ENCODE measurements at regions not wholly inside any gene's neighbourhood (a gene's known extent, or its start where the extent isn't known, plus 50 kb on each side); places are given as distances from the start of the nearest gene placed in this dataset.

DNA sequence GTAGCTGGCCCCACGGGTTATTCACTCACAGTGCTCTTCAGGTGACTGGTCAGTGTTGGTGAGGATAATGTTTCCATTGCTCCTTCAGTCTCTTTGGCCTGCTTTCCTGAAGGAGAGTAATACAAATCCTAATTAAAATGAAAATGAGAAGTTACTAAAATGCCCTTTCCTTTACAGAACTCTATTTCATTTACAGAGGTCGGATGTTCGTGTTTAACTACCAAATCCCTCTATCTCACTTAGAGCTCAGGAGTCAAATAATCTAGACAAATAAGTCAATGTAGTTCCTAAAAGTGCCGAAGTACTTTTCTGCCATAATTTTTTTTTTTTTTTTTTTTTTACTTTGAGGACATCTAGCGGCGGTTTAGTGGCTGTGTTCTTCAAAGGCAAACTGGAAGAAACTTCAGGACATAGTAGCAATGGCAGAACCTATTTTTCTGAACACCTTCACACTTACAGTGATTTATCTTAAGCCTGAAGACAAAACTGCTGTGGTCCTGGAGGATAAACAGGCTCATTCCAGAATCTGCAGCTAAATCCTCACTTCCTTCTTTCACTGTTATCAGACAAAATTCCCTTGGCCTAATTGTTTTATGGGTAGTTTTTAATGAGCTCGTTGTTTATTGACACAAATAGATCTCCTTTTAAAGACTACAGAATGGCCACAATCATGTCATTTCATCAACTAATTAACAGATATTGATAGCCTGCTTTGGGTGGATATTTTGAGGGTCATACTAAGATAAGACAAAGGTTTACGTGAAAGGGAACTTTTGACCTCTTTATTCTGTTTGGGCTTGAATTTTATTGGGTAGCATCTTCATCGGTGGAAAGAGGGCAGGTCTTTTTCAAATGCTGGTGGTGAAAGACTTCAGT, 207.6 kb upstream of the DMRTA1 start:
- no peak overlapping the region for H3K4me3 Mint-ChIP-seq
- H3K4me1 Mint-ChIP-seq (ENCODE audit: low read depth) = peaks cover 47% of the 10 kb centered on the region
- no peaks in the 10 kb centered on the region for H3K36me3 Mint-ChIP-seq (ENCODE audit: low read depth)
- peaks cover 17% of the 10 kb centered on the region for H3K27me3 Mint-ChIP-seq
- H3K9me3 Mint-ChIP-seq = no peaks in the 10 kb centered on the region
- H3K27ac Mint-ChIP-seq = no peak overlapping the region
- DNase-seq = no peak

DNA sequence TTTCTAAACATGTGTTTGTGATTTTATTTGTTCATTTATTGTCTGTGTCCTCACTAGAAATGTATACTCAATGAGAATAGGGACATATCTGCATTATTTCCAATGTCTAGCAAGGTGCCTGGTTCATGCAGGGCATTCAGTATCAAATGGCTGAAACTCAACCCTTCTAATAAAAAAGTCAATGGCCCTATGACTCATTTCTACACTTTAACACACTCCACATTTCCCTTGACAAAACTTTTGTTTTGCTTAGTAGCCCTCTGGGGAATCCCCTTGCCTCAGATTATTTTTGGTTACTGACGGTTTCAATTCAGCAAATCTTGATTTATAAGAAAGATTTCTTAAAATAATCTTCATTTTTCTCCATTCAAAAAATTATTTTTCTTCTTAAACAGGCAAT, 206.0 kb upstream of the DMRTA1 start:
- H3K4me3 Mint-ChIP-seq = no peak overlapping the region
- H3K27ac Mint-ChIP-seq = no peak overlapping the region

DNA sequence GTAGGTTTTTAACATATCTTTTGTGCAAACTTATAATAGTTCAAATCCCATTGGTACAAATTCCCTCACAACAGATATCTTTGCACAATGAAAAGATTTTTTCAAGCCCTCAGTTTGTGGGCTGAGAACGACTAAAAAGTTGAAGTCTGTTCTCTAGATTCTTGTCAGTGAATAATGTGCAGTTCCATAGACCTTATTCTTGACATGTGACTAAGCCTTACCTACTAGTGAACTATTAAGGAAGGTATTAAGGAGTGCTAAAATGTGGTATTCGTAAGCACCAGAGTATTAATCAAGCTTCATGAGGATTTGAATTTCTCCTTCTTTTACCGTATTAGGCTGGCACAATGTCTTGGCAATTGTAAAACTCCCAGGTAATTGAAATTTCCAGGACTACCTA, 205.6 kb upstream of the DMRTA1 start:
- Mint-ChIP-seq H3K9me3 (no peaks in the 10 kb centered on the region), H3K4me3 (no peak overlapping the region), H3K4me1 (ENCODE audit: low read depth) (peaks cover 50% of the 10 kb centered on the region), H3K36me3 (ENCODE audit: low read depth) (no peaks in the 10 kb centered on the region), H3K27me3 (peaks cover 15% of the 10 kb centered on the region), H3K27ac (no peak overlapping the region)
- no peak for DNase-seq

More for the DNA sequence above, 206.0 kb upstream of the DMRTA1 start:
- DNase-seq = no peak
- H3K27me3 Mint-ChIP-seq = peaks cover 15% of the 10 kb centered on the region
- peaks cover 50% of the 10 kb centered on the region for H3K4me1 Mint-ChIP-seq (ENCODE audit: low read depth)
- no peaks in the 10 kb centered on the region for H3K36me3 Mint-ChIP-seq (ENCODE audit: low read depth)
- H3K9me3 Mint-ChIP-seq = no peaks in the 10 kb centered on the region

DNA sequence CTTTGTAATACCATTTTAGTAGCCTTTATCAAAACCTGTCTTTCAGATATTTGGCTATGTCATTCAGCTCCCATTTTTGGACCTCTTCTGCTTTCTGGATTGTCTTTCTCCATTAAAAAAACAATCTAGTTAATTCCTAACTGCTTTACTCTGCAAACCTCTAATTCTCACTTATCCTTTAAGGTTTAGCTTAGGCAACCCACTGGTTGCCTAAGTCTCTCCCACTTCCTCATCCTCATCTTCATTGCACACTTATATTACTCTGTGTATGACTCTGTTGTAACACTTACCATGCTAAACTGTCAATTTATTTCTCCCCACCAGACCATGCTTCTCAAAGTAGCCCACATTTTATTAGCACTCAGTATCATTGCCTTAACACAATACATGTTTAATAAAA, 205.0 kb upstream of the DMRTA1 start:
- Mint-ChIP-seq H3K4me3 (no peak overlapping the region), H3K27ac (no peak overlapping the region), H3K4me1 (ENCODE audit: low read depth) (peaks cover 50% of the 10 kb centered on the region), H3K27me3 (peaks cover 15% of the 10 kb centered on the region), H3K9me3 (no peaks in the 10 kb centered on the region), H3K36me3 (ENCODE audit: low read depth) (no peaks in the 10 kb centered on the region)
- no peak for DNase-seq

DNA sequence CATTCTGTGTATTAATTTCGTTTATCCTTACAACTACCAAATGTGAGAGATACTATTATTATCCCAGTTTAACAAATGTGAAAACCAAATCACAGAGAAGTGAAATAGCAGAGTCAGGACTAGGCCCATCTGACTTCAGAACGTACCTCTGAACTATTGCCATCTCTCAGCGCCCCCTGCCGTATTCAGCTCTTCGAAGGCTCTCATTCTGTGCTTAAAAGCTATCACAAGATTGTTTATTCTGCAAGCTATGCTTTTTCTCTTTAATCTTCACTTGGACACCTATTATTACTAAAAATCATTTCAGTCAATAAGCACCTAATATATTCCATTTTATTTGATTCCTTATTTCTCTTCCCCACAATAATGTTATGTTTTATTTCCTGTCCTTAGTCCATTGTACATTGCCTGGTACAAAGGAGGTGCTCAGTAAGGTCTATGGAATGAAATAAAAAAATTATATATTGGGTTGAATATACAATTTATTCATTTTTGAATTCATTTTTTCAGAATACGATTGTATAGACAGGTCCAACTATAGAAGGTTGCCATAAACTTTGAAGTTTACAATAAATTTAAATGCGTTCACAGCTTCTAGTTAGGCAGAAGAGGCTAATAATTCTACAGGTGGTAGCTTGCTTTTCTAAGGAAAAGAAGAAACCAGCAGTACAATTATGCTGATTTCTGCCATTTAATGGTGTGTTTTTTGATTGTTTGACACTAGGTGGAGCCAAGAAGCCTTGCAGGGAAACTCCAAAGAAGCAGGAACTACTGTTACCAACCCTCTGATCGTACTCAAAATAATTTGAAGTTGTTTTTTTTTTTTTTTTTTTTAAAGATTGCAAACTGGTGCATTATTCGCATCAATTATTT, 202.2 kb upstream of the DMRTA1 start:
- peaks cover 33% of the 10 kb centered on the region for H3K27me3 Mint-ChIP-seq
- H3K4me3 Mint-ChIP-seq = no peak overlapping the region
- DNase-seq = no peak
- H3K9me3 Mint-ChIP-seq = no peaks in the 10 kb centered on the region
- no peak overlapping the region for H3K27ac Mint-ChIP-seq
- peaks cover 29% of the 10 kb centered on the region for H3K4me1 Mint-ChIP-seq (ENCODE audit: low read depth)
- H3K36me3 Mint-ChIP-seq (ENCODE audit: low read depth) = no peaks in the 10 kb centered on the region

DNA sequence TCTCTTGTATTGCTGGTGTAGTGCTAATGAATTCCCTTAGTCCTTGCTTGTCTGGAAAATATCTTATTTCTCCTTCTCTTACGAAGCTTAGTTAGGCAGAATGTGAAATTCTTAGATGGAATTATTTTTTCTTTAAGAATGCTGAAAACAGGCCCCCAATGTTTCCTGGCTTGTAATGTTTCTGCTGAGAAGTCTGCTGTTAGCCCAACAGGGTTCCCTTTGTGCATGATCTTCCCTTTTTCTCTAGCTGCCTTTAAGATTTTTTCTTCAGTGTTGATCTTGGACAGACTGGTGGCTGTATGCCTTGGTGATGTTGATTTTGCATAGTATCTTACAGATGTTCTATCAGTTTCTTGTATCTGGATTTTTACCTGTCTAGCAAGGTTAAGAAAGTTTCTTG, 191.3 kb upstream of the DMRTA1 start:
- no peaks in the 10 kb centered on the region for H3K4me1 Mint-ChIP-seq (ENCODE audit: low read depth)
- no peak overlapping the region for H3K27ac Mint-ChIP-seq
- H3K36me3 Mint-ChIP-seq (ENCODE audit: low read depth) = no peaks in the 10 kb centered on the region
- H3K27me3 Mint-ChIP-seq = peaks cover 36% of the 10 kb centered on the region
- H3K9me3 Mint-ChIP-seq = peaks cover 20% of the 10 kb centered on the region
- H3K4me3 Mint-ChIP-seq = no peak overlapping the region
- DNase-seq = no peak

DNA sequence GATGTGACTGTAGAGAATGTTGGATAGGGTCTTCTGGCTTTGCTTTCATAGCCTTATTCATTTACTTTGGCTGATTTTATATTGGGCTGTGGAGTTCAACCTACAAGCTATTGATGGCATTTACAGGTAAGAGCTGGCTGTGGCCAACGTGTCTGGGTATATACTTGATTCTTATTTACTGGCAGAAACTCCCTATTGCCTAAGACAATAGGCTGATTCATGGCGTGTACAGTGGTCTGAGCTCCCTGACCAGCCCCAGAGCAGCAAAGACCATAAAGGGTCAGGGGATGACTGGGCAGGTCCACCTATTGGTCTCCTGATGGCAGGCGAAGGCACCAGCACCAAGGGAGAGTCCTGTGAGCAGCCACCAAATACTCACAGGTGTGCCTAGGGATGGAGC, 190.2 kb upstream of the DMRTA1 start:
- Mint-ChIP-seq H3K27ac (no peak overlapping the region), H3K4me1 (ENCODE audit: low read depth) (no peaks in the 10 kb centered on the region), H3K36me3 (ENCODE audit: low read depth) (no peaks in the 10 kb centered on the region), H3K27me3 (peaks cover 27% of the 10 kb centered on the region), H3K9me3 (peaks cover 14% of the 10 kb centered on the region), H3K4me3 (no peak overlapping the region)
- DNase-seq = no peak

DNA sequence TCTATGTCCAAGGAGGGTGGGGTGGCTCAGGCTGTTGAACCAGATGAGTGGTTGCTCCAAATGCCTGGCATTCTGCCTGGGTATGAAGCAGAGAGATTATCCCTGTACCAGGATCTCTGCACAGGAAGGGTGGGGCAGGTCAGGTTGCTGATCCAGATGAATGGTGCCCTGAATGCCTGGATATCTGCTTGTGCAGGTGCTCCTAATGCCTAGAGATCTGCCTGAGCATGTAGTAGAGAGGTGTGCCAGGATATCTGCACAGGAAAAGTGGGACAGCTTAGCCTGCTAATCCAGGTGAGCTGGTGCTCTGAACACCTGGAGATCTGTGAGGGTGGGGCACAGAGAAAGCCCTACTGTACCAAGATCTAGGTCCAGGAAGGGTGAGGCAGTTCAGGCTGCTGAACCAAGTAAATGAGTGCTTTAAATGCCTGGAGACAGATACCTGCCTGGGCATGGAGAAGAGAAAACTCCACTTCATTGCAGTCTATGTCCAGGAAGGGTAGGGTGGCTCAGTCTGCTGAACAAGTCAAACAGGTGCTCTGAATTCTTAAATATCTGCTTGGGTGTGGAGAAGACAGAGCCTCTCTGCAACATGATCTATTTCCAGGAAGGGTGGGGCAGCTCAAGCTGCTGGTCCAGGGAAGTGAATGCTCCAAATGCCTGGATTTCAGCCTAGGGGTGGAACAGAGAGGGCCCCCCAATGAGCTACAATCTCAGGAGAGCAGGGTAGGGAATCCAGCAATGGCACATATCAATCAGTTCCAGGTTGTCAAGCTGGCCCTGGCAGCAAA, 189.4 kb upstream of the DMRTA1 start:
- no peak overlapping the region for H3K4me3 Mint-ChIP-seq
- no peak overlapping the region for H3K27ac Mint-ChIP-seq
- H3K27me3 Mint-ChIP-seq = peaks cover 20% of the 10 kb centered on the region
- peaks cover 7% of the 10 kb centered on the region for H3K9me3 Mint-ChIP-seq
- H3K36me3 Mint-ChIP-seq (ENCODE audit: low read depth) = no peaks in the 10 kb centered on the region
- no peak for DNase-seq
- no peaks in the 10 kb centered on the region for H3K4me1 Mint-ChIP-seq (ENCODE audit: low read depth)

DNA sequence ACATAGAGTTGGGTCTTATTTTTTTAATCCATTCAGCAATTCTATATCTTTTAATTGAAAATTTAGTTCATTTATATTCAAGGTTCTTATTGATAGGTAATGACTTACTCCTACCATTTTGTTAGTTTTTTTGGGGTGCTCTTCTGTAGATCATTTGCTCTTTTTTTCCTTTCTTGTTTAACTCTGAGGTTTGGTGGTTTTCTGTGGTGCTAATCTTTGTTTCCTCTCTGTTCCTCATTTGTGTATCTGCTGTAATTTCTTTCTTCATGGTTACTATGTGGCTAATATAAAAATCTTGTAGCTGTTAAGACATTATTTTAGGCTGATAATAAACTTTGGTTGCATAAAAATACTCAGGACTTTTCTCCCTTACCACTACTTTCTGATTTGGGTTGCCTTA, 181.6 kb upstream of the DMRTA1 start:
- H3K27me3 Mint-ChIP-seq = peaks cover 2% of the 10 kb centered on the region
- H3K4me3 Mint-ChIP-seq = no peak overlapping the region
- no peak for DNase-seq
- H3K27ac Mint-ChIP-seq = no peak overlapping the region
- H3K36me3 Mint-ChIP-seq (ENCODE audit: low read depth) = no peaks in the 10 kb centered on the region
- no peaks in the 10 kb centered on the region for H3K4me1 Mint-ChIP-seq (ENCODE audit: low read depth)
- H3K9me3 Mint-ChIP-seq = peaks cover 16% of the 10 kb centered on the region

DNA sequence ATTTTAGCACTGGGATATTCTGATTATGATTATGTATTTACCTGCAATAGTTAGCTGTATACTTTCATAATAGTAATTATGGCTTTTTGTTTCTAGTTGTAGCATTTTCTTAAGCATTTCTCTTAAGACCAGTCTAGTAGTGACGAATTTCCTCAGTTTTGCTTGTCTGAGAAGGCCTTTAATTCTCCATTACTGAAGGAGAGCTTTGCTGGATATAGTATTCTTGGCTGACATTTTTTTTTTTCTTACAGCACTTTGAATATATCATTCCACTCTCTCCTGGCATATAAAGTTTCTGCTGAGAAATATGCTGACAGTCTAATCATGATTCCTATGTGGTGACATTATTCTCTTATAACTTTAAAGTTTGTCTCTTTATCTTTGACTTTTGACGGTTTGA, 181.1 kb upstream of the DMRTA1 start:
- H3K36me3 Mint-ChIP-seq (ENCODE audit: low read depth) = no peaks in the 10 kb centered on the region
- DNase-seq = no peak
- H3K9me3 Mint-ChIP-seq = peaks cover 16% of the 10 kb centered on the region
- H3K4me1 Mint-ChIP-seq (ENCODE audit: low read depth) = no peaks in the 10 kb centered on the region
- no peak overlapping the region for H3K4me3 Mint-ChIP-seq
- no peak overlapping the region for H3K27ac Mint-ChIP-seq
- H3K27me3 Mint-ChIP-seq = peaks cover 4% of the 10 kb centered on the region

DNA sequence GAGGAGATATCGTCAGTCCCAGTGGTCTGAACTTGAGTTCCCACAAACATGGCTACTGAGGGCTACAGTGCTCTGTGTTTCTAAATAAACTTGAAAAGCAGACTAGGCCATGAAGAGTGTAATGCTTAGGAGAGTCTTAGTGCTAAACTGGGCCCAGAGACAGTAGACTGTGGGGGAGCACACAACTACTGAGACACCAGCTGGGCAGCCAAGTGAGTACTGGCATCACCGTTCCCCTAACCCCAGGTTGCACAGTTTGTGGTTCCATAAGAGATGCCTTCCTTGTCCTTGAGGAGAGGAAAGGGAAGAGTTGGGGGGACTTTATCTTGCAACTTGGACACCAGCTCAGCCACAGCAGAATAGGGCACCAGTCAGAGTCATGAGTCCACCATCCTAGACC, 172.1 kb upstream of the DMRTA1 start:
- H3K27ac Mint-ChIP-seq = no peak overlapping the region
- no peaks in the 10 kb centered on the region for H3K4me1 Mint-ChIP-seq (ENCODE audit: low read depth)
- no peaks in the 10 kb centered on the region for H3K9me3 Mint-ChIP-seq
- no peaks in the 10 kb centered on the region for H3K36me3 Mint-ChIP-seq (ENCODE audit: low read depth)
- no peak for DNase-seq
- no peak overlapping the region for H3K4me3 Mint-ChIP-seq
- peaks cover 10% of the 10 kb centered on the region for H3K27me3 Mint-ChIP-seq

DNA sequence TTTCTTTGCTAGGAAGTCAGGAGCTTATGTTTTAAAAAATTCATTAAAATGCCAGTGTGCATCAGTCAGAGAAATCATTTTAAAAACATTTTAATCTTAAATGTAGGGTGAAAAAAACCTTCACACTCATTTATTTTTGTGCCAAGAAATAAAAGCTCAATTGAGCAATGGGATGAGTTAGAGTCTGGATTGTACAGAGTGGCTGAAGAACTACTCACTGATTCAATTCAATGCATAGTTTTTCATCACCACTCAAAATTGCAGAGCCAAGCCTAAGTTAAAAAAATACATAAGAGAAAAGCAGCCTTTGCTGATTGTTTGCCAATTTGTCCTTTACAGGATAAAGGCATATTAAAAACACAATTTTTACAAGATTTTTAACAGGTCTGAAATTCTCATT, 168.2 kb upstream of the DMRTA1 start:
- Mint-ChIP-seq H3K27ac (no peak overlapping the region), H3K4me1 (ENCODE audit: low read depth) (peaks cover 3% of the 10 kb centered on the region), H3K9me3 (no peaks in the 10 kb centered on the region), H3K4me3 (no peak overlapping the region), H3K27me3 (peaks cover 5% of the 10 kb centered on the region), H3K36me3 (ENCODE audit: low read depth) (no peaks in the 10 kb centered on the region)
- DNase-seq = no peak

DNA sequence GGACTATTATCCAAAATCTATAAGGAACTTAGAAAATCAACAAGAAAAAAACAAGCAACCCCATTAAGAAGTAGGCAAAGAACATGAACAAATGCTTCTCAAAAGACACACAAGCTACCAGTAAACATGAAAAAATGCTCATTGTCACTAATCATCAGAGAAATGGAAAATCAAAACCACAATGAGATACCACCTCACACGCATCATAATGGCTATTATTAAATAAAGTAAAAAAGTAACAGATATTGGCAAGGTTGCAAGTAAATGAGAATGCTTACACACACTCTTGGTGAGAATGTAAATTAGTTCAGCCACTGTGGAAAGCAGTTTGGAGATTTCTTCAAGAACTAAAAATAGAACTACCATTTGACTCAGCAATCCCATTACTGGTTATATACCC, 167.0 kb upstream of the DMRTA1 start:
- peaks cover 3% of the 10 kb centered on the region for H3K4me1 Mint-ChIP-seq (ENCODE audit: low read depth)
- H3K9me3 Mint-ChIP-seq = no peaks in the 10 kb centered on the region
- H3K36me3 Mint-ChIP-seq (ENCODE audit: low read depth) = no peaks in the 10 kb centered on the region
- no peak for DNase-seq
- no peak overlapping the region for H3K4me3 Mint-ChIP-seq
- peaks cover 9% of the 10 kb centered on the region for H3K27me3 Mint-ChIP-seq
- no peak overlapping the region for H3K27ac Mint-ChIP-seq

DNA sequence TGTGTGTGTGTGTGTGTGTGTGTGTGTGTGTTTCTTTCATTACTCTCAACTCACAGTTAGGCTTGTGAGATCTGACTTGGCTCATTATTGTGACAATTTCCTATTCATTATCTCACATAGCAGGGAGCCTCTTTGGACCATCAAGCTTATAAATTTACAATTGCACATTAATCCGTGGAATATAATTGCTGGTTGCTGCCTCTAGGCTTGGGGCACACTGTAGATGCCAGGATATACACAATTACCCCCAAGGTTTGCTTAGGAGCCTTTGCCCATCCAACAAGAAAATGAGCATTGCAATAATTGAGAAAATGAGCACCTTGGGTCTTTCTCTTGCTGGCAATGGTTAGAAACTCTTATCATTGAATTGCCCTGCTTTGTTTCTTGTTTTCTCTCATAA, 161.6 kb upstream of the DMRTA1 start:
- no peaks in the 10 kb centered on the region for H3K36me3 Mint-ChIP-seq (ENCODE audit: low read depth)
- H3K4me1 Mint-ChIP-seq (ENCODE audit: low read depth) = peaks cover 3% of the 10 kb centered on the region
- no peaks in the 10 kb centered on the region for H3K9me3 Mint-ChIP-seq
- DNase-seq = no peak
- H3K4me3 Mint-ChIP-seq = no peak overlapping the region
- H3K27me3 Mint-ChIP-seq = peaks cover 7% of the 10 kb centered on the region
- H3K27ac Mint-ChIP-seq = no peak overlapping the region

Data from activated T-cell treated with anti-CD3 and anti-CD28 coated beads, Interleukin-2, amount 50 U/mL, for 24 hours (primary cell).